H1 (cell line): ENCODE measurements at regions not wholly inside any gene's neighbourhood (a gene's known extent, or its start where the extent isn't known, plus 50 kb on each side); places are given as distances from the start of the nearest gene placed in this dataset.

Experiments used
- EP300 ChIP-seq, 2 experiments: IDR thresholded peaks; 1 replicate in 1 of 2; 2 replicates in 1 of 2; pipeline ENCODE4 v1.6.1; 2011 to 2012; ENCODE audit warnings: low read depth in 2 of 2, low read length in 2 of 2, mild to moderate bottlenecking in 2 of 2, borderline replicate concordance in 1 of 2, inconsistent platforms in 1 of 2, moderate library complexity in 1 of 2
- HDAC6 ChIP-seq: IDR thresholded peaks from one replicate; pipeline ENCODE4 v1.7.1; 2012; ENCODE audit warnings: low read depth, mild to moderate bottlenecking, inconsistent platforms, low read length, moderate library complexity
- JUND ChIP-seq: IDR thresholded peaks from 2 replicates; pipeline ENCODE4 v1.6.1; 2011; ENCODE audit warnings: mild to moderate bottlenecking, improper control_type of control experiment, low read length
- KDM1A ChIP-seq: fragments of 200-600, 300-600 bp; sonication (generic); IDR thresholded peaks from 2 replicates; pipeline ENCODE4 v1.7.1; 2016; ENCODE audit warnings: mild to moderate bottlenecking, low read length, borderline replicate concordance
- NANOG ChIP-seq: IDR thresholded peaks from 2 replicates; pipeline ENCODE4 v1.6.1; 2011; ENCODE audit warnings: low read length, low read depth, mild to moderate bottlenecking, inconsistent platforms; ENCODE audit not compliant: insufficient read depth, poor library complexity, severe bottlenecking
- POLR2A ChIP-seq, 2 experiments: IDR thresholded peaks; 1 replicate in 1 of 2; 2 replicates in 1 of 2; pipeline ENCODE4 v1.6.1; 2011; ENCODE audit warnings: low read depth in 2 of 2, low read length in 2 of 2, mild to moderate bottlenecking in 2 of 2; ENCODE audit errors: control extremely low read depth in 1 of 2
- RXRA ChIP-seq: IDR thresholded peaks from 2 replicates; pipeline ENCODE4 v1.6.1; 2011; ENCODE audit warnings: low read depth, mild to moderate bottlenecking, low read length, moderate library complexity; ENCODE audit not compliant: insufficient read depth
- TAF1 ChIP-seq: IDR thresholded peaks from 2 replicates; pipeline ENCODE4 v1.6.1; 2011; ENCODE audit warnings: mild to moderate bottlenecking, low read depth, low read length
- TF ChIP-seq, protein P1 (sequence below): fragments of 300-600 bp; sonication (generic); IDR thresholded peaks from 2 replicates; pipeline ENCODE4 v1.7.1; 2012; ENCODE audit warnings: low read length, moderate library complexity, mild to moderate bottlenecking, inconsistent platforms; ENCODE audit not compliant: insufficient replicate concordance
- TF ChIP-seq, protein P2 (sequence below): IDR thresholded peaks from 2 replicates; pipeline ENCODE4 v1.6.1; 2012; ENCODE audit warnings: inconsistent platforms

GRCh38 chr2:239905884-239906654 lies 119.1 kb downstream of the NDUFA10 start (continued):
- TF ChIP-seq, protein P1, sequence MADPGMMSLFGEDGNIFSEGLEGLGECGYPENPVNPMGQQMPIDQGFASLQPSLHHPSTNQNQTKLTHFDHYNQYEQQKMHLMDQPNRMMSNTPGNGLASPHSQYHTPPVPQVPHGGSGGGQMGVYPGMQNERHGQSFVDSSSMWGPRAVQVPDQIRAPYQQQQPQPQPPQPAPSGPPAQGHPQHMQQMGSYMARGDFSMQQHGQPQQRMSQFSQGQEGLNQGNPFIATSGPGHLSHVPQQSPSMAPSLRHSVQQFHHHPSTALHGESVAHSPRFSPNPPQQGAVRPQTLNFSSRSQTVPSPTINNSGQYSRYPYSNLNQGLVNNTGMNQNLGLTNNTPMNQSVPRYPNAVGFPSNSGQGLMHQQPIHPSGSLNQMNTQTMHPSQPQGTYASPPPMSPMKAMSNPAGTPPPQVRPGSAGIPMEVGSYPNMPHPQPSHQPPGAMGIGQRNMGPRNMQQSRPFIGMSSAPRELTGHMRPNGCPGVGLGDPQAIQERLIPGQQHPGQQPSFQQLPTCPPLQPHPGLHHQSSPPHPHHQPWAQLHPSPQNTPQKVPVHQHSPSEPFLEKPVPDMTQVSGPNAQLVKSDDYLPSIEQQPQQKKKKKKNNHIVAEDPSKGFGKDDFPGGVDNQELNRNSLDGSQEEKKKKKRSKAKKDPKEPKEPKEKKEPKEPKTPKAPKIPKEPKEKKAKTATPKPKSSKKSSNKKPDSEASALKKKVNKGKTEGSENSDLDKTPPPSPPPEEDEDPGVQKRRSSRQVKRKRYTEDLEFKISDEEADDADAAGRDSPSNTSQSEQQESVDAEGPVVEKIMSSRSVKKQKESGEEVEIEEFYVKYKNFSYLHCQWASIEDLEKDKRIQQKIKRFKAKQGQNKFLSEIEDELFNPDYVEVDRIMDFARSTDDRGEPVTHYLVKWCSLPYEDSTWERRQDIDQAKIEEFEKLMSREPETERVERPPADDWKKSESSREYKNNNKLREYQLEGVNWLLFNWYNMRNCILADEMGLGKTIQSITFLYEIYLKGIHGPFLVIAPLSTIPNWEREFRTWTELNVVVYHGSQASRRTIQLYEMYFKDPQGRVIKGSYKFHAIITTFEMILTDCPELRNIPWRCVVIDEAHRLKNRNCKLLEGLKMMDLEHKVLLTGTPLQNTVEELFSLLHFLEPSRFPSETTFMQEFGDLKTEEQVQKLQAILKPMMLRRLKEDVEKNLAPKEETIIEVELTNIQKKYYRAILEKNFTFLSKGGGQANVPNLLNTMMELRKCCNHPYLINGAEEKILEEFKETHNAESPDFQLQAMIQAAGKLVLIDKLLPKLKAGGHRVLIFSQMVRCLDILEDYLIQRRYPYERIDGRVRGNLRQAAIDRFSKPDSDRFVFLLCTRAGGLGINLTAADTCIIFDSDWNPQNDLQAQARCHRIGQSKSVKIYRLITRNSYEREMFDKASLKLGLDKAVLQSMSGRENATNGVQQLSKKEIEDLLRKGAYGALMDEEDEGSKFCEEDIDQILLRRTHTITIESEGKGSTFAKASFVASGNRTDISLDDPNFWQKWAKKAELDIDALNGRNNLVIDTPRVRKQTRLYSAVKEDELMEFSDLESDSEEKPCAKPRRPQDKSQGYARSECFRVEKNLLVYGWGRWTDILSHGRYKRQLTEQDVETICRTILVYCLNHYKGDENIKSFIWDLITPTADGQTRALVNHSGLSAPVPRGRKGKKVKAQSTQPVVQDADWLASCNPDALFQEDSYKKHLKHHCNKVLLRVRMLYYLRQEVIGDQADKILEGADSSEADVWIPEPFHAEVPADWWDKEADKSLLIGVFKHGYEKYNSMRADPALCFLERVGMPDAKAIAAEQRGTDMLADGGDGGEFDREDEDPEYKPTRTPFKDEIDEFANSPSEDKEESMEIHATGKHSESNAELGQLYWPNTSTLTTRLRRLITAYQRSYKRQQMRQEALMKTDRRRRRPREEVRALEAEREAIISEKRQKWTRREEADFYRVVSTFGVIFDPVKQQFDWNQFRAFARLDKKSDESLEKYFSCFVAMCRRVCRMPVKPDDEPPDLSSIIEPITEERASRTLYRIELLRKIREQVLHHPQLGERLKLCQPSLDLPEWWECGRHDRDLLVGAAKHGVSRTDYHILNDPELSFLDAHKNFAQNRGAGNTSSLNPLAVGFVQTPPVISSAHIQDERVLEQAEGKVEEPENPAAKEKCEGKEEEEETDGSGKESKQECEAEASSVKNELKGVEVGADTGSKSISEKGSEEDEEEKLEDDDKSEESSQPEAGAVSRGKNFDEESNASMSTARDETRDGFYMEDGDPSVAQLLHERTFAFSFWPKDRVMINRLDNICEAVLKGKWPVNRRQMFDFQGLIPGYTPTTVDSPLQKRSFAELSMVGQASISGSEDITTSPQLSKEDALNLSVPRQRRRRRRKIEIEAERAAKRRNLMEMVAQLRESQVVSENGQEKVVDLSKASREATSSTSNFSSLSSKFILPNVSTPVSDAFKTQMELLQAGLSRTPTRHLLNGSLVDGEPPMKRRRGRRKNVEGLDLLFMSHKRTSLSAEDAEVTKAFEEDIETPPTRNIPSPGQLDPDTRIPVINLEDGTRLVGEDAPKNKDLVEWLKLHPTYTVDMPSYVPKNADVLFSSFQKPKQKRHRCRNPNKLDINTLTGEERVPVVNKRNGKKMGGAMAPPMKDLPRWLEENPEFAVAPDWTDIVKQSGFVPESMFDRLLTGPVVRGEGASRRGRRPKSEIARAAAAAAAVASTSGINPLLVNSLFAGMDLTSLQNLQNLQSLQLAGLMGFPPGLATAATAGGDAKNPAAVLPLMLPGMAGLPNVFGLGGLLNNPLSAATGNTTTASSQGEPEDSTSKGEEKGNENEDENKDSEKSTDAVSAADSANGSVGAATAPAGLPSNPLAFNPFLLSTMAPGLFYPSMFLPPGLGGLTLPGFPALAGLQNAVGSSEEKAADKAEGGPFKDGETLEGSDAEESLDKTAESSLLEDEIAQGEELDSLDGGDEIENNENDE: no peak
- no peak for TF ChIP-seq NANOG
- no peak for TF ChIP-seq HDAC6
- TF ChIP-seq TAF1: no peak
- TF ChIP-seq RXRA: no peak
- TF ChIP-seq EP300 (IDR thresholded peaks at IDR 0.05; ENCODE audit: borderline replicate concordance in 1 of 2, low read depth in 2 of 2, low read length in 2 of 2): no peak
- no peak for TF ChIP-seq JUND
- TF ChIP-seq KDM1A: no peak
- TF ChIP-seq, protein P2, sequence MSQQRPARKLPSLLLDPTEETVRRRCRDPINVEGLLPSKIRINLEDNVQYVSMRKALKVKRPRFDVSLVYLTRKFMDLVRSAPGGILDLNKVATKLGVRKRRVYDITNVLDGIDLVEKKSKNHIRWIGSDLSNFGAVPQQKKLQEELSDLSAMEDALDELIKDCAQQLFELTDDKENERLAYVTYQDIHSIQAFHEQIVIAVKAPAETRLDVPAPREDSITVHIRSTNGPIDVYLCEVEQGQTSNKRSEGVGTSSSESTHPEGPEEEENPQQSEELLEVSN: no peak
- TF ChIP-seq POLR2A (IDR thresholded peaks at IDR 0.05; ENCODE audit: control extremely low read depth in 1 of 2, low read depth in 2 of 2, low read length in 2 of 2): no peak
